ENCODE measurements at regions not wholly inside any gene's neighbourhood (a gene's known extent, or its start where the extent isn't known, plus 50 kb on each side); places are given as distances from the start of the nearest gene placed in this dataset.

DNA sequence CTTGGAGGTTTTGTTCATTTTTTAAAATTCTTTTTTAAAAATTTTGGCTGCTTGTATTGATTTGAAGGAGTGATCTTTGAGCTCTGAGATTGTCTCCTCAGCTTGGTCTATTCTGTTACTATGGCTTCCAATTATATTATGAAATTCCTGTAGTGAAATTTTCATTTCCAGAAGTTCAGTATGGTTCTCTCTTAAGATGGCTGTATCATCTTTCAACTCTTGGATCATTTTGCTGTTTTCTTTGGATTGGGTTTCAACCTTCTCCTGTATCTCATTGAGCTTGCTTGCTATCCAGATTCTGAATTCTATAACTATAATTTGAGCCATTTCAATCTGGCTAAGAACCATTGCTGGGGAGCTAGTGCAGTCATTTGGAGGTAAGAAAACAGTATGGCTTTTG is 270.8 kb upstream of the NT5C1B start:
- H3K36me3 ChIP-seq (ENCODE audit: control insufficient read depth, insufficient read depth, low read length) = no peaks in the 10 kb centered on the region
- Mint-ChIP-seq H3K9me3 (ENCODE audit: unreplicated experiment) (no peaks in the 10 kb centered on the region), H3K4me3 (ENCODE audit: unreplicated experiment) (no peak overlapping the region), H3K4me1 (ENCODE audit: low read depth, unreplicated experiment) (no peaks in the 10 kb centered on the region), H3K36me3 (ENCODE audit: insufficient read depth, unreplicated experiment) (no peaks in the 10 kb centered on the region), H3K27me3 (ENCODE audit: insufficient read depth, unreplicated experiment) (peaks cover 16% of the 10 kb centered on the region), H3K27ac (ENCODE audit: unreplicated experiment) (no peak overlapping the region)
- no peak for DNase-seq
- TF ChIP-seq, protein P1, sequence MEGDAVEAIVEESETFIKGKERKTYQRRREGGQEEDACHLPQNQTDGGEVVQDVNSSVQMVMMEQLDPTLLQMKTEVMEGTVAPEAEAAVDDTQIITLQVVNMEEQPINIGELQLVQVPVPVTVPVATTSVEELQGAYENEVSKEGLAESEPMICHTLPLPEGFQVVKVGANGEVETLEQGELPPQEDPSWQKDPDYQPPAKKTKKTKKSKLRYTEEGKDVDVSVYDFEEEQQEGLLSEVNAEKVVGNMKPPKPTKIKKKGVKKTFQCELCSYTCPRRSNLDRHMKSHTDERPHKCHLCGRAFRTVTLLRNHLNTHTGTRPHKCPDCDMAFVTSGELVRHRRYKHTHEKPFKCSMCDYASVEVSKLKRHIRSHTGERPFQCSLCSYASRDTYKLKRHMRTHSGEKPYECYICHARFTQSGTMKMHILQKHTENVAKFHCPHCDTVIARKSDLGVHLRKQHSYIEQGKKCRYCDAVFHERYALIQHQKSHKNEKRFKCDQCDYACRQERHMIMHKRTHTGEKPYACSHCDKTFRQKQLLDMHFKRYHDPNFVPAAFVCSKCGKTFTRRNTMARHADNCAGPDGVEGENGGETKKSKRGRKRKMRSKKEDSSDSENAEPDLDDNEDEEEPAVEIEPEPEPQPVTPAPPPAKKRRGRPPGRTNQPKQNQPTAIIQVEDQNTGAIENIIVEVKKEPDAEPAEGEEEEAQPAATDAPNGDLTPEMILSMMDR (IDR thresholded peaks at IDR 0.05; ENCODE audit: insufficient read depth in 1 of 2, low read depth in 1 of 2, low read length in 1 of 2, severe bottlenecking in 1 of 2, unreplicated experiment in 1 of 2) = no peak
- H3K27me3 ChIP-seq (replicated peaks; ENCODE audit: control insufficient read depth, insufficient read depth, low read length) = no peaks in the 10 kb centered on the region; the same call in 1 of the 2 replicates
- BruUV-seq (replicated peaks) = no TSS peak
- no peak overlapping the region for H3K4me3 ChIP-seq (ENCODE audit: low read depth, low read length)
- H3K4me1 ChIP-seq = 0 out of 2 replicates have a peak, but pooled peaks cover 3% of the 10 kb centered on the region
- CTCF ChIA-PET = no interaction called here
- no peaks in the 10 kb centered on the region; the same call in 1 of the 2 replicates for H3K9me3 ChIP-seq
- POLR2A ChIA-PET = no interaction called here
- intact Hi-C loops (cut with micrococcal nuclease; ENCODE audit: unreplicated experiment) = no loop called here

DNA sequence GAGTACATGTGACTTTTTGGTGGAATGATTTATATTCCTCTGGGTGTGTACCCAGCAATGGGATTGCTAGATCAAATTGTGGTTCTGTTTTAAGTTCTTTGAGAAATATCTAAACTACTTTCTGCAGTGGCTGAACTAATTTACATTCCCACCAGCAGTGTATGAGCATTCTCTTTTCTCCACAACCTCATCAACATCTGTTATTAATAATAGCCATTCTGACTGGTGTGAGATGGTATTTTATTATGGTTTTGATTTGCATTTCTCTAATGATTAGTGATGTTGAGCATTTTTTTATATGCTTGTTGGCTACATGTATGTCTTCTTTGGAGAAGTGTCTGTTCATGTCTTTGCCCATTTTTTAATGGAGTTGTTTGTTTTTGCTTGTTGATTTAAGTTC is 267.4 kb upstream of the NT5C1B start:
- POLR2A ChIA-PET = no interaction called here
- Histone ChIP-seq H3K4me1 (0 out of 2 replicates have a peak, but pooled peaks cover 11% of the 10 kb centered on the region), H3K9me3 (no peaks in the 10 kb centered on the region; the same call in 1 of the 2 replicates), H3K4me3 (ENCODE audit: low read depth, low read length) (no peak overlapping the region), H3K27me3 (replicated peaks; ENCODE audit: control insufficient read depth, insufficient read depth, low read length) (no peaks in the 10 kb centered on the region), H3K36me3 (ENCODE audit: control insufficient read depth, insufficient read depth, low read length) (no peaks in the 10 kb centered on the region)
- no peak for DNase-seq
- Mint-ChIP-seq H3K4me3 (ENCODE audit: unreplicated experiment) (no peak overlapping the region), H3K27ac (ENCODE audit: unreplicated experiment) (no peak overlapping the region), H3K4me1 (ENCODE audit: low read depth, unreplicated experiment) (no peaks in the 10 kb centered on the region), H3K27me3 (ENCODE audit: insufficient read depth, unreplicated experiment) (peaks cover 14% of the 10 kb centered on the region), H3K36me3 (ENCODE audit: insufficient read depth, unreplicated experiment) (no peaks in the 10 kb centered on the region), H3K9me3 (ENCODE audit: unreplicated experiment) (no peaks in the 10 kb centered on the region)
- intact Hi-C loops (cut with micrococcal nuclease; ENCODE audit: unreplicated experiment) = no loop called here
- CTCF ChIA-PET = no interaction called here
- BruUV-seq (replicated peaks) = no TSS peak
- TF ChIP-seq, protein P1 (IDR thresholded peaks at IDR 0.05; ENCODE audit: insufficient read depth in 1 of 2, low read depth in 1 of 2, low read length in 1 of 2, severe bottlenecking in 1 of 2, unreplicated experiment in 1 of 2) = no peak

DNA sequence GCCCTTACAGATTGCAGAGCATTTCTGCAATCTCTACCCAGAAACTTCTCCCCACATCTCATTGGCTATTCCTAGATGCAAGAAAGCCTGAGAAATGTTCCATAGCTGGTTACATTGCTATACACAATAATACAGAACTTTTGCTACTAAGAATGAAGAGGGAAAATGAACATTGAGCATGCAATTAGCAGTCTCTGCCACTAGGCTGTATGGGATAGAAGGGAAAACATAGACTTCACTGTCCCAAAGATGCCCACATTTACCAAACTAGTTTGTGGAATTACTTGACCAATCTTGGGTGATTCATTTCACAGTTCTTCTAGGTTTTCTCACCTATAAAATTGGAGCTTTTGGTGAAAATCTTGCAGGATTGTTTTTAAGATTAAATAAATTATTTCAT is 265.7 kb upstream of the NT5C1B start:
- H3K4me3 Mint-ChIP-seq (ENCODE audit: unreplicated experiment) = no peak overlapping the region
- peak in 1 of 2 experiments; percentile 7 for DNase-seq
- POLR2A ChIA-PET = no interaction called here

More for the DNA sequence above, 265.7 kb upstream of the NT5C1B start:
- H3K4me1 Mint-ChIP-seq (ENCODE audit: low read depth, unreplicated experiment) = no peaks in the 10 kb centered on the region
- intact Hi-C loops (cut with micrococcal nuclease; ENCODE audit: unreplicated experiment) = loop anchor here (1.0 kb wide), 1 partner anchor 508 kb away; no protein-coding TSS in a partner anchor
- BruUV-seq (replicated peaks) = no TSS peak
- no peaks in the 10 kb centered on the region for H3K27me3 ChIP-seq (replicated peaks; ENCODE audit: control insufficient read depth, insufficient read depth, low read length)
- TF ChIP-seq, protein P1 (IDR thresholded peaks at IDR 0.05; ENCODE audit: insufficient read depth in 1 of 2, low read depth in 1 of 2, low read length in 1 of 2, severe bottlenecking in 1 of 2, unreplicated experiment in 1 of 2) = peak in 1 of 2 experiments; percentile 34
- no peaks in the 10 kb centered on the region for H3K9me3 Mint-ChIP-seq (ENCODE audit: unreplicated experiment)
- CTCF ChIA-PET = interaction anchor here (1.2 kb wide), 1 partner anchor 139 kb away, joined by 3 read pairs; no protein-coding TSS in a partner anchor
- H3K4me1 ChIP-seq = 0 out of 2 replicates have a peak, but pooled peaks cover 11% of the 10 kb centered on the region
- H3K27ac Mint-ChIP-seq (ENCODE audit: unreplicated experiment) = no peak overlapping the region
- no peaks in the 10 kb centered on the region for H3K36me3 Mint-ChIP-seq (ENCODE audit: insufficient read depth, unreplicated experiment)
- no peaks in the 10 kb centered on the region; the same call in 1 of the 2 replicates for H3K9me3 ChIP-seq
- peaks cover 12% of the 10 kb centered on the region for H3K27me3 Mint-ChIP-seq (ENCODE audit: insufficient read depth, unreplicated experiment)
- H3K36me3 ChIP-seq (ENCODE audit: control insufficient read depth, insufficient read depth, low read length) = no peaks in the 10 kb centered on the region
- no peak overlapping the region for H3K4me3 ChIP-seq (ENCODE audit: low read depth, low read length)
